Right lung (tissue), 2 donors: ENCODE measurements at regions not wholly inside any gene's neighbourhood (a gene's known extent, or its start where the extent isn't known, plus 50 kb on each side); places are given as distances from the start of the nearest gene placed in this dataset.
A peak's percentile ranks its signal among the peaks of the same experiment; 100 is the strongest.

ENCODE experiments used
- DNase-seq, 2 donors: peaks; one replicate each; pipeline ENCODE4 v3.0.0-alpha.2; 2013

- no peak for DNase-seq
Measured at GRCh38 chr22:34430386-34430785, 510.1 kb upstream of the LARGE1 start.

GRCh38 chr22:34434371-34434770, 514.1 kb upstream of the LARGE1 start:
- no peak for DNase-seq

GRCh38 chr22:34437140-34437539, 516.9 kb upstream of the LARGE1 start:
- no peak for DNase-seq

GRCh38 chr22:34454598-34454997, 534.3 kb upstream of the LARGE1 start:
- DNase-seq, result peak in 1 of 2 donors; percentile 1

- DNase-seq, result no peak
Measured at GRCh38 chr22:34462795-34463194, 542.5 kb upstream of the LARGE1 start.

GRCh38 chr22:34475886-34476285, 555.6 kb upstream of the LARGE1 start:
- DNase-seq, result no peak

- no peak for DNase-seq
Measured at GRCh38 chr22:34476762-34477161, 556.5 kb upstream of the LARGE1 start.

GRCh38 chr22:34481090-34481489, 560.8 kb upstream of the LARGE1 start:
- DNase-seq, result no peak

GRCh38 chr22:34486381-34486780, 566.1 kb upstream of the LARGE1 start:
- DNase-seq, result no peak

GRCh38 chr22:34489861-34490260, 569.6 kb upstream of the LARGE1 start:
- DNase-seq, result no peak

GRCh38 chr22:34490886-34491285, 570.6 kb upstream of the LARGE1 start:
- DNase-seq, result no peak

GRCh38 chr22:34493486-34493885, 572.5 kb upstream of the ISX start:
- DNase-seq, result no peak

GRCh38 chr22:34501366-34501965, 564.5 kb upstream of the ISX start:
- DNase-seq, result no peak

- DNase-seq, result no peak
Measured at GRCh38 chr22:34502821-34503220, 563.1 kb upstream of the ISX start.

- no peak for DNase-seq
Measured at GRCh38 chr22:34508797-34509196, 557.2 kb upstream of the ISX start.

- DNase-seq, result no peak
Measured at GRCh38 chr22:34526681-34527080, 539.3 kb upstream of the ISX start.

GRCh38 chr22:34534101-34534500, 531.9 kb upstream of the ISX start:
- DNase-seq, result no peak

GRCh38 chr22:34567367-34567766, 498.6 kb upstream of the ISX start:
- no peak for DNase-seq

GRCh38 chr22:34570408-34570807, 495.6 kb upstream of the ISX start:
- no peak for DNase-seq

GRCh38 chr22:34579519-34579918, 486.4 kb upstream of the ISX start:
- DNase-seq, result no peak

- DNase-seq, result no peak
Measured at GRCh38 chr22:34587357-34588356, 478.3 kb upstream of the ISX start.

GRCh38 chr22:34588871-34589545, 476.9 kb upstream of the ISX start:
- no peak for DNase-seq
